ENCODE measurements at regions not wholly inside any gene's neighbourhood (a gene's known extent, or its start where the extent isn't known, plus 50 kb on each side); places are given as distances from the start of the nearest gene placed in this dataset.

- H3K79me1 ChIP-seq (ENCODE audit: low read depth, low read length): no peaks in the 10 kb centered on the region
- no peak overlapping the region for H3K27ac ChIP-seq (ENCODE audit: low read depth, low read length)
- H3K23me2 ChIP-seq (ENCODE audit: low read depth, low read length): no peaks in the 10 kb centered on the region
- peaks cover 7 to 16% of the 10 kb centered on the region in 2 experiments for H4K20me1 ChIP-seq (replicated peaks in 1 of 2; ENCODE audit: control insufficient read depth in 1 of 2, insufficient read depth in 2 of 2, low read length in 2 of 2)
- H3K18ac ChIP-seq (ENCODE audit: extremely low read depth, low read length): no peak overlapping the region
- FAIRE-seq (no peak), DNase-seq (ENCODE audit: low read depth in 1 of 2, low spot score in 2 of 2) (no peak)
- no peak overlapping the region for H3K4me2 ChIP-seq (ENCODE audit: insufficient read depth in 1 of 2, low read depth in 2 of 2, low read length in 2 of 2)
- no peak overlapping the region for H2BK20ac ChIP-seq (ENCODE audit: low read length)
- no peaks in the 10 kb centered on the region for H3K9me3 ChIP-seq (ENCODE audit: insufficient read depth in 2 of 2, low read depth in 1 of 2, low read length in 1 of 2)
- no peak overlapping the region for H3K4ac ChIP-seq (replicated peaks; ENCODE audit: insufficient read length, low read depth, low read length)
- no peak overlapping the region for H2BK120ac ChIP-seq (replicated peaks; ENCODE audit: low read depth, low read length)
- no peak overlapping the region for H3K56ac ChIP-seq (replicated peaks; ENCODE audit: insufficient read length, low read depth, low read length)
- H2BK15ac ChIP-seq (ENCODE audit: low read length): no peak overlapping the region
- ChIA-PET CTCF (ENCODE audit: partially characterized antibody) (interaction anchor here (1.4 to 5.0 kb wide), 2 partner anchors 9 to 16 kb away, joined by 5 to 33 read pairs; no protein-coding TSS in a partner anchor), POLR2A (ENCODE audit: partially characterized antibody) (no interaction called here)
- no peak overlapping the region for H2AK5ac ChIP-seq (ENCODE audit: low read depth, low read length)
- no peaks in the 10 kb centered on the region for H3K4me1 ChIP-seq (replicated peaks in 1 of 4; ENCODE audit: control insufficient read depth in 3 of 4, insufficient read depth in 4 of 4, low read length in 3 of 4)
- no peak overlapping the region for H4K91ac ChIP-seq (replicated peaks; ENCODE audit: insufficient read length, low read length)
- peaks cover 70 to 92% (median 89%) of the 10 kb centered on the region in 4 experiments for H3K27me3 ChIP-seq (replicated peaks in 1 of 4; ENCODE audit: control insufficient read depth in 3 of 4, extremely low read depth in 1 of 4, insufficient read depth in 3 of 4, low read length in 3 of 4)
- H3K9ac ChIP-seq (replicated peaks in 1 of 4; ENCODE audit: extremely low read depth in 1 of 4, low read depth in 3 of 4, low read length in 3 of 4): no peak overlapping the region
- H3K4me3 ChIP-seq (ENCODE audit: extremely low read depth in 1 of 4, insufficient read depth in 2 of 4, low read depth in 3 of 4, low read length in 4 of 4): no peak overlapping the region
- H3K79me2 ChIP-seq (ENCODE audit: control insufficient read depth in 1 of 2, insufficient read depth in 2 of 2, low read length in 2 of 2): no peaks in the 10 kb centered on the region
- H2BK5ac ChIP-seq (ENCODE audit: low read depth, low read length): no peak overlapping the region
- no peak overlapping the region for H3K23ac ChIP-seq (ENCODE audit: insufficient read length)
- H4K8ac ChIP-seq (ENCODE audit: extremely low read depth, insufficient read depth, low read length): no peak overlapping the region
- no peaks in the 10 kb centered on the region for H3K36me3 ChIP-seq (ENCODE audit: control insufficient read depth in 2 of 4, insufficient read depth in 4 of 4, low read length in 3 of 4)
- no peak overlapping the region for H2AFZ ChIP-seq (ENCODE audit: low read length)
- H2BK12ac ChIP-seq (ENCODE audit: low read depth, low read length): no peak overlapping the region
- no peak overlapping the region for H3K14ac ChIP-seq (ENCODE audit: insufficient read length)
- no peak overlapping the region for H4K5ac ChIP-seq (ENCODE audit: insufficient read length, low read depth, low read length)
- no peak for TF ChIP-seq HDAC2 (IDR thresholded peaks at IDR 0.05; ENCODE audit: borderline replicate concordance in 1 of 2, low read depth in 2 of 2, low read length in 2 of 2)
Measured at GRCh38 chr6:37758234-37758633, 60.6 kb upstream of the MDGA1 start.
